Right lobe of liver (tissue), 4 donors: ENCODE measurements at regions not wholly inside any gene's neighbourhood (a gene's known extent, or its start where the extent isn't known, plus 50 kb on each side); places are given as distances from the start of the nearest gene placed in this dataset.
"Not testable (repeated sequence)": the region's sequence is repeated elsewhere in the genome, so short reads cannot be mapped to it uniquely, and the experiment has no call there.

ENCODE experiments used
- CTCF ChIP-seq, 4 donors: fragments of 200-600 bp in 3 of 4; fragments of 450-650 bp in 1 of 4; IDR thresholded peaks; one replicate each; pipeline versions ENCODE4 v1.5.1 to v1.8.0; 2016 to 2022; ENCODE audit warnings: antibody characterized with exemption in 4 of 4, mild to moderate bottlenecking in 2 of 4
- POLR2A ChIP-seq: fragments of 450-650 bp; IDR thresholded peaks from one replicate; pipeline ENCODE4 v1.6.1; 2017; ENCODE audit warnings: antibody characterized with exemption, mild to moderate bottlenecking
- donor health status: DM: no; HTN: no; CAD: no.
- donor health status: DM: no; HTN: no; CAD: no.
- donor health status: DM: no; HTN: yes; CAD: no.

- TF ChIP-seq POLR2A; CTCF (IDR thresholded peaks at IDR 0.05): not testable (repeated sequence)
Observed at GRCh38 chrX:131430465-131430864, 113.4 kb upstream of the OR13H1 start.
